ENCODE measurements at regions not wholly inside any gene's neighbourhood (a gene's known extent, or its start where the extent isn't known, plus 50 kb on each side); places are given as distances from the start of the nearest gene placed in this dataset.

GRCh38 chr14:25197885-25198284 lies 147.9 kb upstream of the STXBP6 start:
- no peaks in the 10 kb centered on the region for H3K27me3 ChIP-seq (ENCODE audit: control insufficient read depth, insufficient read depth, low read length)
- H3K36me3 ChIP-seq (ENCODE audit: control insufficient read depth in 2 of 3, insufficient read depth in 3 of 3, low read length in 3 of 3), result no peaks in the 10 kb centered on the region
- no peak overlapping the region for H3K4me3 ChIP-seq (ENCODE audit: low read length in 3 of 3)
- H3K4me1 ChIP-seq (ENCODE audit: control insufficient read depth in 2 of 3, insufficient read depth in 2 of 3, low read depth in 1 of 3, low read length in 3 of 3), result no peaks in the 10 kb centered on the region
- H3K9me3 ChIP-seq (ENCODE audit: control insufficient read depth in 2 of 3, insufficient read depth in 1 of 3, low read length in 3 of 3), result peaks cover 0 to 4% (median 0%) of the 10 kb centered on the region in 3 donors
- H3K27ac ChIP-seq (ENCODE audit: low read depth in 2 of 2, low read length in 2 of 2), result no peak overlapping the region
- intact Hi-C loops (cut with DNase I), result no loop called here
- FAIRE-seq (no peak), DNase-seq (no peak)
- H3K9ac ChIP-seq (ENCODE audit: low read length in 3 of 3), result no peak overlapping the region
- TF ChIP-seq CTCF (IDR thresholded peaks at IDR 0.05; ENCODE audit: borderline replicate concordance, extremely low read depth, insufficient read depth), result no peak

GRCh38 chr14:25180221-25180620 lies 130.3 kb upstream of the STXBP6 start:
- H3K4me1 ChIP-seq (ENCODE audit: control insufficient read depth in 2 of 3, insufficient read depth in 2 of 3, low read depth in 1 of 3, low read length in 3 of 3), result no peaks in the 10 kb centered on the region
- no peak for FAIRE-seq

GRCh38 chr14:25178255-25178654 lies 128.3 kb upstream of the STXBP6 start:
- no peak for DNase-seq
- H3K9me3 ChIP-seq (ENCODE audit: control insufficient read depth in 2 of 3, insufficient read depth in 1 of 3, low read length in 3 of 3), result no peaks in the 10 kb centered on the region
- no peaks in the 10 kb centered on the region for H3K36me3 ChIP-seq (ENCODE audit: control insufficient read depth in 2 of 3, insufficient read depth in 3 of 3, low read length in 3 of 3)
- no peak overlapping the region for H3K9ac ChIP-seq (ENCODE audit: low read length in 3 of 3)
- H3K4me3 ChIP-seq (ENCODE audit: low read length in 3 of 3), result no peak overlapping the region
- intact Hi-C loops (cut with DNase I), result no loop called here
- no peak overlapping the region for H3K27ac ChIP-seq (ENCODE audit: low read depth in 2 of 2, low read length in 2 of 2)
- no peak for FAIRE-seq
- no peaks in the 10 kb centered on the region for H3K4me1 ChIP-seq (ENCODE audit: control insufficient read depth in 2 of 3, insufficient read depth in 2 of 3, low read depth in 1 of 3, low read length in 3 of 3)
- H3K27me3 ChIP-seq (ENCODE audit: control insufficient read depth, insufficient read depth, low read length), result no peaks in the 10 kb centered on the region
- TF ChIP-seq CTCF (IDR thresholded peaks at IDR 0.05; ENCODE audit: borderline replicate concordance, extremely low read depth, insufficient read depth), result no peak

More at GRCh38 chr14:25180221-25180620, 130.3 kb upstream of the STXBP6 start:
- intact Hi-C loops (cut with DNase I), result no loop called here
- H3K36me3 ChIP-seq (ENCODE audit: control insufficient read depth in 2 of 3, insufficient read depth in 3 of 3, low read length in 3 of 3), result no peaks in the 10 kb centered on the region
- no peak for DNase-seq
- no peak for TF ChIP-seq CTCF (IDR thresholded peaks at IDR 0.05; ENCODE audit: borderline replicate concordance, extremely low read depth, insufficient read depth)
- no peak overlapping the region for H3K4me3 ChIP-seq (ENCODE audit: low read length in 3 of 3)
- H3K27me3 ChIP-seq (ENCODE audit: control insufficient read depth, insufficient read depth, low read length), result no peaks in the 10 kb centered on the region
- no peaks in the 10 kb centered on the region for H3K9me3 ChIP-seq (ENCODE audit: control insufficient read depth in 2 of 3, insufficient read depth in 1 of 3, low read length in 3 of 3)
- no peak overlapping the region for H3K27ac ChIP-seq (ENCODE audit: low read depth in 2 of 2, low read length in 2 of 2)
- no peak overlapping the region for H3K9ac ChIP-seq (ENCODE audit: low read length in 3 of 3)
